GM18951 (cell line): ENCODE measurements at regions not wholly inside any gene's neighbourhood (a gene's known extent, or its start where the extent isn't known, plus 50 kb on each side); places are given as distances from the start of the nearest gene placed in this dataset.

ENCODE experiments used
- POLR2A ChIP-seq: IDR thresholded peaks from 4 replicates; pipeline ENCODE4 v1.6.1; 2011; ENCODE audit warnings: mild to moderate bottlenecking; ENCODE audit not compliant: insufficient read length, insufficient read depth; ENCODE audit errors: extremely low read depth
- in situ Hi-C: fragments of 300-500 bp; cut with MboI; formaldehyde crosslinking; loops from one replicate; pipeline ENCODE4 v1.12.0; 2022; ENCODE audit warnings: low sequenced_read_pairs, mixed read lengths, inconsistent platforms; ENCODE audit not compliant: unreplicated experiment

DNA sequence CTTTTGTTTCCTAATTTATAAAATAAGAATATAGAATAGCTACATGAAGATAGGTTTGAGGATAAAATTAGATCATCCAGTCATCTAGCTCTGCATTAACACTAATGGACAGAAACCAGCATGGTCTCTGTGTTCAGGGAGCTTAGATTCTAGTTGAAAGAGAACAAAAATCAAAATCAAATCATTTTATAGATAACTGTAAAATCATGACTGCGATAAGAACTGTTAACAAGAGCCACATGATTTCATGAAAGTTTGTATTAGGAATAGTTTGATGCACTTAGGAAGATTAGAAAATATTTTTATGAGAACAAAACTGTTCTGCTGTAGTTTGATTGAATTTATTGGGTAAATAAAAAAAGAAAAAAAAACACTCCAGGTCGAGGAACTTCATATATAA is 1074.7 kb downstream of the MAT2B start:
- TF ChIP-seq POLR2A = no peak
- in situ Hi-C loops = no loop called here

- no peak for TF ChIP-seq POLR2A
- in situ Hi-C loops = no loop called here
Measured at GRCh38 chr5:164581889-164582288, 1076.5 kb downstream of the MAT2B start.

- in situ Hi-C loops = no loop called here
- TF ChIP-seq POLR2A = no peak
Measured at GRCh38 chr5:164593982-164594381, 1088.6 kb downstream of the MAT2B start.

DNA sequence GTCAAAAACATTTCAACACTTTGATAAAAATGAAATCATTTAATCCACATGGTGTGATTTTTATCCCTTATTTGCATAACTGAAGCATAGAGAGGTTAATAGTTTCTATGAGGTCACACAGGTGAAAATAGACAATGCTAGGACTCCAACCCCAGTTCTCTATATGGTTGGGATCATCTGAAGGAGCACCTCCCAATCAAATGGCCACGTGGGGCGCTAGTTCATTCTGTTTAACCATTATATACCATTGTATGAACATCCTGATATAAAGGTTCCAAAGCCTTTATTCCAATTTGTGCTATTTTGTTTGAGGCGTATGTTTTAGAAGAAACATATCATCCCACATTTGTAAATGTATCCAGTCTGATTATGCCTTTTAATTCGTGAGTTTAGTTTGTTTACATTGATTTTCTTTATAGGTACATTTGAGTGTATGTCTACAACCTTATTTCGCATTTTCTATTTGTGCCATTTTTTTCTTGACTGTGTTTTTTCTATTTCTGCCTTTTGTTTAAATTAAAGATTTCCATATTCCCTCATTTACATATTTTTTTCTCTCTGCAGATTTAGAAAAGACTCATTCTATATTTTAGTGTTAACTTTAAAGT is 1092.0 kb downstream of the MAT2B start:
- in situ Hi-C loops = no loop called here
- no peak for TF ChIP-seq POLR2A

GRCh38 chr5:164600274-164600673 is 1094.9 kb downstream of the MAT2B start:
- in situ Hi-C loops = no loop called here
- no peak for TF ChIP-seq POLR2A

DNA sequence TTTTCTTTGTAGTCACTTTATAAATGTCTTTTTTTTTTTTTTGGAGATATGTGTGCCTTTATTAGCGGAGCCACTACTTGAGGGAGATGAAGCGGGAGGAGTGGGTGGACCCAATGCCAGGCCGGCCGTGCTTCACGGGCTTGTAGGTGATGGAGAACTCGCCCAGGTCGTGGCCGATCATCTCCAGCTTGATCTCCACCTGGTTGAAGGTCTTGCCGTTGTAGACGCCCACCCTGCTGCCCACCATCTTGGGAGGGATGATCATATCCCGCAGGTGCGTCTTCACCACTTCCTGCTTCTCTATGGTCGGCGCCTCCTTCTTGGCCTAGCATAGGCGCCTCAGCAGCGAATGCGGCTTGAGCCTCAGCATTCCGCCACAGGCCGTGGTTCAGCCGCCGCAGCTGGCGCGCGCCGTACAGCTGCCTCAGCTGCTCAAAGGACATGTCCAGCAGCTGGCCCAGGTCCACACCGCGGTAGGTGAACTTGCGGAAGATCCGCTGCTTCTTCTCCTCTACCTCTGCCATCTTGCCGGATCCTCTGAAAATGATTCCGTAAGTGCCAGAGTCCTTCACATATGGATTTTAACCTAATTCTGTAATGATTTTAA is 1095.6 kb downstream of the MAT2B start:
- in situ Hi-C loops = no loop called here
- no peak for TF ChIP-seq POLR2A

- TF ChIP-seq POLR2A = no peak
- in situ Hi-C loops = no loop called here
Measured at GRCh38 chr5:164608507-164608906, 1103.1 kb downstream of the MAT2B start.

DNA sequence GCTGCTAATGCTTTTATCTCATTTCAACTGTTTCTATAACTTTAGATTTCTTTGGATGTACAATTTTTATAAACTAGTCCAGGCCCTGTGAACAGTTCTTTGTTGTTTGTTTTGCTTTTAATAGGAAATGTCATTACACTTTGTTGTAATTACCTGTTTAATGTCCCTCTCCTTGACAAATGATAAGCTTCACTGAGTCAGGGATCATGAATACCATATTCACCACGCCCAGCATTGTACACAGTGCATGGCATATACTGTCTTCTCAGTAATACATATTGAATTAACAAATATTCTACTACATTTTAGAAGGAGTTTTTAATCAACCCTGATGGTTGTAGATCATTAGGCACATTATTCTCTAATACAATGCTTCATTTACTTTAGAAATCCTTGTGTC is 1105.0 kb downstream of the MAT2B start:
- TF ChIP-seq POLR2A = no peak
- in situ Hi-C loops = no loop called here

- TF ChIP-seq POLR2A = no peak
- in situ Hi-C loops = no loop called here
Measured at GRCh38 chr5:164614707-164615106, 1109.3 kb downstream of the MAT2B start.

DNA sequence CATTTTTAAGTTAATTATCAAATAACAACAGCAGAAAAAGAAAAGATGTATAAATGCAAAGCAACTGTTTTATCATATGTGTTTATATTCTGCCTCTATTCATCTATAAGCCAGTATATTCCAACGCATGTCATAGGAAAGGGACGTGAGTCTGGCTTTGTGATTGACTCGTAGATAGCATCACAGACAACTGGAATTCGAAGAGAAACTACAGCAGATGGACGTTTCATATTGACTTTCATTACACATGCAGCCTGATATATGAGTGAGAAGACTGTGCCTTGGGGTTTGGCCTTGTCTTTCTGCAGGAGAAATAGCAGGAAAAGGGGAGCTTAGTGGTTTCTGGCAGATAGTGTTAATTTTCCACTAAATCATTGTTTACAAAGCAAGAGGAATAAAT is 1111.9 kb downstream of the MAT2B start:
- in situ Hi-C loops = no loop called here

GRCh38 chr5:164627021-164627420 is 1121.6 kb downstream of the MAT2B start:
- no peak for TF ChIP-seq POLR2A
- in situ Hi-C loops = no loop called here

More for the DNA sequence above, 1111.9 kb downstream of the MAT2B start:
- no peak for TF ChIP-seq POLR2A

GRCh38 chr5:164636456-164636855 is 1131.0 kb downstream of the MAT2B start:
- in situ Hi-C loops = no loop called here
- no peak for TF ChIP-seq POLR2A

DNA sequence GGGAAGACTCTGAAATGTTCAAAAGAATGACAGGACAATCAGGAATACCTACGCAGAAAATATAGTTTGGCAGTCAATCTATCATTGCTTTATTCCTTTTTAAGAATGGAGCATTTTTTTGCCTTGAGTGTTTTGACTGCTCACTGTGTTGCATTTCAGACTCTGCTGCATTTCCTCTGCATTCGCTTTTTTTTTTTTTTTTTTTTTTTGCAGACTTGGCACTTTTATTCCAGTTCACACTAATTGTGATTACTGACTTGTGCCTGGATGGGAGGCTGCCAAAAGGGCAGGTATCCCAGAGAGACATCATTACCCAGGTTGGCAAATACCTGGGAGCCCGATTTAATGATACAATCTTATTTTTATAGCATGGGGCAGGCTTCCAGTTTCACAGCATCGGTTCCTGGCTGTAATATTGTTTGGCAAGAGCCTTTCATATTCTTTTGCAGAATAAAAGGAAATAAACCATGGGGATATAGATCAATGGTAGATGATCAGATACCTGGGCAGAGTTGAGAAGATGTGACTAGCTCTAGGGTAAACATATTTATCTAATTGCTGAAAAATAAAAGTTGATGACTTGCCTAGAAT is 1132.6 kb downstream of the MAT2B start:
- no peak for TF ChIP-seq POLR2A
- in situ Hi-C loops = no loop called here

DNA sequence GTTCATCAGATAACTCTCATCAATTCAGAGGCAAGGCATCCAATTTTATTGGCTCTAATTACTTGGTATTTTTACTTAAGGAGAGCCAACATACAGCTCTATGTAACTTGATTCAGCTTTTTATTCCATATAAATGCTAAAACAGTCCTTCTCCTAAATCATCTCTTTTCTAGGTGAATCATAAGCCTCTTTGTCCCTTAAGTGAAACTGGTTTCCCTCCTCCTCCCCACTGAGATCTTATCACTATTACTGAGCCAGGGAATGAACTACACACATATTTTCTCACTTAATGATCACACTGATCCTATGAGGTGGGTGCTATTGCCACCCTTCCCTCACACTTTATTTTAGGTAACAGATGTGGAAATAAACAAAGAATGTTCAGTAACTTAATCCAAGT is 1143.8 kb downstream of the MAT2B start:
- TF ChIP-seq POLR2A = no peak
- in situ Hi-C loops = no loop called here
